ENCODE measurements at regions not wholly inside any gene's neighbourhood (a gene's known extent, or its start where the extent isn't known, plus 50 kb on each side); places are given as distances from the start of the nearest gene placed in this dataset.

DNA sequence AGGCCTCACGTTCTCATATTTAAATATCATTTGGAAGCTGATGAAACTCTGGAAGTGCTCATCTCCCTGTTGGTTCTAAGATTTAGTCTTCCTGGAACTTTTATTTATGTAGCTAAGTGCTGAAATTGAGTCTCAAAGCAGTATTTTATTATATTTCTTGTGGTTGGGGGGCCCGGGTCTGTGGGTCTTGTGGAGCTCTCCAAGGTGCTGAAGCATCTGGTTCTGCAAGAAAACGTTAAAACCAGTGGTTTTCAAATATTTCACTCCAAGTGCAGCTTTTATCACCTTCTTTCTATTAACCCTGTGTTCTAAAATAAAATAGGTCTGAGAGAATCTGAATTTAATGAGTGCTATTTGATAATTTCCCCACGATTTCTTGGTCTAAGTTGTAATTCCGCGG lies 1404.8 kb downstream of the TBC1D22A start:
- Histone ChIP-seq H3K27ac (ENCODE audit: low read depth) (no peak overlapping the region), H3K4me2 (no peak overlapping the region), H2AFZ (no peak overlapping the region), H3K36me3 (ENCODE audit: insufficient read depth) (no peaks in the 10 kb centered on the region), H3K27me3 (ENCODE audit: insufficient read depth) (no peaks in the 10 kb centered on the region), H3F3A (replicated peaks; ENCODE audit: low read depth) (no peaks in the 10 kb centered on the region), H4K20me1 (replicated peaks; ENCODE audit: insufficient read depth) (no peaks in the 10 kb centered on the region), H3K4me1 (ENCODE audit: insufficient read depth) (no peaks in the 10 kb centered on the region), H3K79me2 (replicated peaks; ENCODE audit: insufficient read depth) (no peaks in the 10 kb centered on the region), H3K4me3 (no peak overlapping the region), H3K9me2 (ENCODE audit: insufficient read depth) (no peaks in the 10 kb centered on the region)
- Mint-ChIP-seq H3K4me1 (no peaks in the 10 kb centered on the region; the same call in 2 of the 3 replicates), H3K9me3 (no peaks in the 10 kb centered on the region; the same call in 2 of the 3 replicates), H3K27me3 (ENCODE audit: insufficient read depth, low read depth, poor library complexity) (peaks cover 5% of the 10 kb centered on the region), H3K27ac (no peak overlapping the region), H3K4me3 (no peak overlapping the region), H3K36me3 (ENCODE audit: low read depth) (no peaks in the 10 kb centered on the region)
- DNase-seq (ENCODE audit: low spot score), result peak; percentile 12
- TF ChIP-seq, protein P1, sequence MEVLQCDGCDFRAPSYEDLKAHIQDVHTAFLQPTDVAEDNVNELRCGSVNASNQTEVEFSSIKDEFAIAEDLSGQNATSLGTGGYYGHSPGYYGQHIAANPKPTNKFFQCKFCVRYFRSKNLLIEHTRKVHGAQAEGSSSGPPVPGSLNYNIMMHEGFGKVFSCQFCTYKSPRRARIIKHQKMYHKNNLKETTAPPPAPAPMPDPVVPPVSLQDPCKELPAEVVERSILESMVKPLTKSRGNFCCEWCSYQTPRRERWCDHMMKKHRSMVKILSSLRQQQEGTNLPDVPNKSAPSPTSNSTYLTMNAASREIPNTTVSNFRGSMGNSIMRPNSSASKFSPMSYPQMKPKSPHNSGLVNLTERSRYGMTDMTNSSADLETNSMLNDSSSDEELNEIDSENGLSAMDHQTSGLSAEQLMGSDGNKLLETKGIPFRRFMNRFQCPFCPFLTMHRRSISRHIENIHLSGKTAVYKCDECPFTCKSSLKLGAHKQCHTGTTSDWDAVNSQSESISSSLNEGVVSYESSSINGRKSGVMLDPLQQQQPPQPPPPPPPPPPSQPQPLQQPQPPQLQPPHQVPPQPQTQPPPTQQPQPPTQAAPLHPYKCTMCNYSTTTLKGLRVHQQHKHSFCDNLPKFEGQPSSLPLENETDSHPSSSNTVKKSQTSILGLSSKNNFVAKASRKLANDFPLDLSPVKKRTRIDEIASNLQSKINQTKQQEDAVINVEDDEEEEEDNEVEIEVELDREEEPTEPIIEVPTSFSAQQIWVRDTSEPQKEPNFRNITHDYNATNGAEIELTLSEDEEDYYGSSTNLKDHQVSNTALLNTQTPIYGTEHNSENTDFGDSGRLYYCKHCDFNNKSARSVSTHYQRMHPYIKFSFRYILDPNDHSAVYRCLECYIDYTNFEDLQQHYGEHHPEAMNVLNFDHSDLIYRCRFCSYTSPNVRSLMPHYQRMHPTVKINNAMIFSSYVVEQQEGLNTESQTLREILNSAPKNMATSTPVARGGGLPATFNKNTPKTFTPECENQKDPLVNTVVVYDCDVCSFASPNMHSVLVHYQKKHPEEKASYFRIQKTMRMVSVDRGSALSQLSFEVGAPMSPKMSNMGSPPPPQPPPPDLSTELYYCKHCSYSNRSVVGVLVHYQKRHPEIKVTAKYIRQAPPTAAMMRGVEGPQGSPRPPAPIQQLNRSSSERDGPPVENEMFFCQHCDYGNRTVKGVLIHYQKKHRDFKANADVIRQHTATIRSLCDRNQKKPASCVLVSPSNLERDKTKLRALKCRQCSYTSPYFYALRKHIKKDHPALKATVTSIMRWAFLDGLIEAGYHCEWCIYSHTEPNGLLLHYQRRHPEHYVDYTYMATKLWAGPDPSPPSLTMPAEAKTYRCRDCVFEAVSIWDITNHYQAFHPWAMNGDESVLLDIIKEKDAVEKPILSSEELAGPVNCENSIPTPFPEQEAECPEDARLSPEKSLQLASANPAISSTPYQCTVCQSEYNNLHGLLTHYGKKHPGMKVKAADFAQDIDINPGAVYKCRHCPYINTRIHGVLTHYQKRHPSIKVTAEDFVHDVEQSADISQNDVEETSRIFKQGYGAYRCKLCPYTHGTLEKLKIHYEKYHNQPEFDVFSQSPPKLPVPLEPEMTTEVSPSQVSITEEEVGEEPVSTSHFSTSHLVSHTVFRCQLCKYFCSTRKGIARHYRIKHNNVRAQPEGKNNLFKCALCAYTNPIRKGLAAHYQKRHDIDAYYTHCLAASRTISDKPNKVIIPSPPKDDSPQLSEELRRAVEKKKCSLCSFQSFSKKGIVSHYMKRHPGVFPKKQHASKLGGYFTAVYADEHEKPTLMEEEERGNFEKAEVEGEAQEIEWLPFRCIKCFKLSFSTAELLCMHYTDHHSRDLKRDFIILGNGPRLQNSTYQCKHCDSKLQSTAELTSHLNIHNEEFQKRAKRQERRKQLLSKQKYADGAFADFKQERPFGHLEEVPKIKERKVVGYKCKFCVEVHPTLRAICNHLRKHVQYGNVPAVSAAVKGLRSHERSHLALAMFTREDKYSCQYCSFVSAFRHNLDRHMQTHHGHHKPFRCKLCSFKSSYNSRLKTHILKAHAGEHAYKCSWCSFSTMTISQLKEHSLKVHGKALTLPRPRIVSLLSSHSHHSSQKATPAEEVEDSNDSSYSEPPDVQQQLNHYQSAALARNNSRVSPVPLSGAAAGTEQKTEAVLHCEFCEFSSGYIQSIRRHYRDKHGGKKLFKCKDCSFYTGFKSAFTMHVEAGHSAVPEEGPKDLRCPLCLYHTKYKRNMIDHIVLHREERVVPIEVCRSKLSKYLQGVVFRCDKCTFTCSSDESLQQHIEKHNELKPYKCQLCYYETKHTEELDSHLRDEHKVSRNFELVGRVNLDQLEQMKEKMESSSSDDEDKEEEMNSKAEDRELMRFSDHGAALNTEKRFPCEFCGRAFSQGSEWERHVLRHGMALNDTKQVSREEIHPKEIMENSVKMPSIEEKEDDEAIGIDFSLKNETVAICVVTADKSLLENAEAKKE (CRISPR knock-in tag; IDR thresholded peaks at IDR 0.05), result no peak
- TF ChIP-seq REST (IDR thresholded peaks at IDR 0.05; ENCODE audit: unreplicated experiment) (peak; percentile 62), JUNB (IDR thresholded peaks at IDR 0.05; ENCODE audit: unreplicated experiment) (no peak), NANOG (IDR thresholded peaks at IDR 0.05; ENCODE audit: borderline replicate concordance) (no peak)
- TF ChIP-seq, protein P2, sequence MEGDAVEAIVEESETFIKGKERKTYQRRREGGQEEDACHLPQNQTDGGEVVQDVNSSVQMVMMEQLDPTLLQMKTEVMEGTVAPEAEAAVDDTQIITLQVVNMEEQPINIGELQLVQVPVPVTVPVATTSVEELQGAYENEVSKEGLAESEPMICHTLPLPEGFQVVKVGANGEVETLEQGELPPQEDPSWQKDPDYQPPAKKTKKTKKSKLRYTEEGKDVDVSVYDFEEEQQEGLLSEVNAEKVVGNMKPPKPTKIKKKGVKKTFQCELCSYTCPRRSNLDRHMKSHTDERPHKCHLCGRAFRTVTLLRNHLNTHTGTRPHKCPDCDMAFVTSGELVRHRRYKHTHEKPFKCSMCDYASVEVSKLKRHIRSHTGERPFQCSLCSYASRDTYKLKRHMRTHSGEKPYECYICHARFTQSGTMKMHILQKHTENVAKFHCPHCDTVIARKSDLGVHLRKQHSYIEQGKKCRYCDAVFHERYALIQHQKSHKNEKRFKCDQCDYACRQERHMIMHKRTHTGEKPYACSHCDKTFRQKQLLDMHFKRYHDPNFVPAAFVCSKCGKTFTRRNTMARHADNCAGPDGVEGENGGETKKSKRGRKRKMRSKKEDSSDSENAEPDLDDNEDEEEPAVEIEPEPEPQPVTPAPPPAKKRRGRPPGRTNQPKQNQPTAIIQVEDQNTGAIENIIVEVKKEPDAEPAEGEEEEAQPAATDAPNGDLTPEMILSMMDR (conservative IDR thresholded peaks at IDR 0.05; ENCODE audit: low read depth in 2 of 2), result no peak
- ATAC-seq, result no peak

Measured in GM23338 (cell line).